ENCODE measurements at regions not wholly inside any gene's neighbourhood (a gene's known extent, or its start where the extent isn't known, plus 50 kb on each side); places are given as distances from the start of the nearest gene placed in this dataset.

GRCh38 chr5:8150791-8151190, 281.8 kb downstream of the MTRR start:
- no peak for DNase-seq

GRCh38 chr5:8156706-8157105, 287.8 kb downstream of the MTRR start:
- DNase-seq, result no peak

- no peak for DNase-seq
Observed at GRCh38 chr5:8157320-8157822, 288.4 kb downstream of the MTRR start.

GRCh38 chr5:8176101-8176693, 307.2 kb downstream of the MTRR start:
- no peak for DNase-seq

- no peak for DNase-seq
Observed at GRCh38 chr5:8184455-8185063, 315.6 kb downstream of the MTRR start.

GRCh38 chr5:8185852-8186251, 316.9 kb downstream of the MTRR start:
- DNase-seq, result no peak

GRCh38 chr5:8188874-8189565, 320.1 kb downstream of the MTRR start:
- DNase-seq, result peak; percentile 56

GRCh38 chr5:8192840-8193239, 323.9 kb downstream of the MTRR start:
- DNase-seq, result no peak

- no peak for DNase-seq
Observed at GRCh38 chr5:8196061-8196460, 327.1 kb downstream of the MTRR start.

- DNase-seq, result no peak
Observed at GRCh38 chr5:8208307-8208706, 339.4 kb downstream of the MTRR start.

GRCh38 chr5:8209500-8209899, 340.6 kb downstream of the MTRR start:
- no peak for DNase-seq

GRCh38 chr5:8213701-8214240, 344.8 kb downstream of the MTRR start:
- DNase-seq, result no peak

- no peak for DNase-seq
Observed at GRCh38 chr5:8216921-8217320, 348.0 kb downstream of the MTRR start.

- DNase-seq, result no peak
Observed at GRCh38 chr5:8226148-8226547, 357.2 kb downstream of the MTRR start.

- DNase-seq, result no peak
Observed at GRCh38 chr5:8227112-8227511, 358.2 kb downstream of the MTRR start.

- no peak for DNase-seq
Observed at GRCh38 chr5:8229551-8229950, 360.6 kb downstream of the MTRR start.

GRCh38 chr5:8230868-8231267, 361.9 kb downstream of the MTRR start:
- DNase-seq, result no peak

GRCh38 chr5:8233479-8233878, 364.5 kb downstream of the MTRR start:
- DNase-seq, result no peak

GRCh38 chr5:8234179-8234770, 365.3 kb downstream of the MTRR start:
- DNase-seq, result no peak

GRCh38 chr5:8238080-8238479, 369.1 kb downstream of the MTRR start:
- DNase-seq, result no peak

GRCh38 chr5:8239198-8239597, 370.2 kb downstream of the MTRR start:
- DNase-seq, result no peak

GRCh38 chr5:8239646-8240045, 370.7 kb downstream of the MTRR start:
- DNase-seq, result no peak

- no peak for DNase-seq
Observed at GRCh38 chr5:8241076-8241475, 372.1 kb downstream of the MTRR start.

GRCh38 chr5:8241558-8241957, 372.6 kb downstream of the MTRR start:
- DNase-seq, result no peak

All from NCI-H2029 treated with DMSO at 0.1 percent for 48 hours (cell line).